GM18505 (cell line): ENCODE measurements at regions not wholly inside any gene's neighbourhood (a gene's known extent, or its start where the extent isn't known, plus 50 kb on each side); places are given as distances from the start of the nearest gene placed in this dataset.
"Not testable (repeated sequence)": the region's sequence is repeated elsewhere in the genome, so short reads cannot be mapped to it uniquely, and the experiment has no call there.

ENCODE experiments used
- ATAC-seq: cut with Tn5 transposase; IDR thresholded peaks from one replicate; pipeline ENCODE4 v1.9.1; 2021; ENCODE audit not compliant: unreplicated experiment
- POLR2A ChIP-seq: IDR thresholded peaks from 4 replicates; pipeline ENCODE4 v1.6.1; 2011; ENCODE audit warnings: borderline replicate concordance; ENCODE audit not compliant: insufficient read depth, insufficient read length; ENCODE audit errors: extremely low read depth

DNA sequence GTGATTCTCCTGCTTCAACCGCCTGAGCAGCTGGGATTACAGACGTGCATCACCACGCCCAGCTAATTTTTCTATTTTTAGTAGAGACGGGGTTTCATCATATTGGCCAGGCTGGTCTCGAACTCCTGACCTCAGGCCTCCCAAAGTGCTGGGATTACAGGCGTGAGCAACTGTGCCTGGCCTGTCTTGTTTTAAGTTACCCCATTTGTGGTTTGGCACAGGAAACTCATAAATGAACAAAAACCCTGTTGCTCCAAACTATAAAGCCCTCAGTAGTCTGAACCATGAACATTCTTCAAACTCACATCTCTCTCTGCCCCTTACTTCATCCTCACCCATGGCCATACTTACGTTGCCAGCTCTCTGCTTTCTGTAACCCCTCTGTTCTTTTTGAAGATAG, 61.7 kb downstream of the RHOU start:
- not testable (repeated sequence) for ATAC-seq

DNA sequence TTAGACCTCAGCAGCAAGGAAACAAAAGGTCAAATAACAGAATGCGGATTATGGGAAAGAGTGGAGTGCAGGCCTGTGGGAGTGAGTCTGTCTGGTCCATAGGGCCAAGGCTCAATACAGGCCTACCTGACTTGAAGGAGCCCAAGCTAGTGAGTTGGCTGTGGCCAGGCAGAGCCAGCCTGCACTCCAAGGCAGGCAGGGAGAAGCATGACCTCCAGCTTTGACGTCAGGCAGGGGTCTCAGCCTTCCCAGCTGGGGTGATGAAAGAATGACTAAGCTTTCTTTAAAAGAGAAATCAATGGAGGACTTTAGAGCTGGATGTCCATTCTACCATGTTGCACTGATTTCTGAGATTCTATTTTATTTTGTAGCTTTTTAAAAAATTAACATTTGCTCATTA, 62.8 kb downstream of the RHOU start:
- TF ChIP-seq POLR2A, result no peak

DNA sequence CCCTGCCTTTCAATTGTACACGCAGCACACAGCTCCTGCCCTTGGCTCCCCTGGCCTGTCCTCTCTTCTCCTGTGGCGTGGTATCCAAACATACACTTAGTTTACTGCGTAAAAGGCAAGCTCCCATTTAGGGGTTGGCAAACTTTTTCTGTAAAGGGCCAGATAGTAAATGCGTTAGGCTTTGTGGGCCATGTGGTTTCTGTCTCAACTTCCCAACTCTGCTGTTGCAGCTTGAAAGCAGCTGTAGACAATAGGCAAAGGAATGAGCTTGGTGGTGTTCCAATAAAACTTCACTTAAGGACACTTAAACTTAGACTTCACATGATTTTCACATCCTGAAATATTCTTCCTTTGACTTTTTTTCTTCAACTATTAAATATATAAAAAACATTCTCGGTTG, 63.3 kb downstream of the RHOU start:
- TF ChIP-seq POLR2A, result no peak
- no peak for ATAC-seq

More for the DNA sequence above, 62.8 kb downstream of the RHOU start:
- ATAC-seq, result no peak

DNA sequence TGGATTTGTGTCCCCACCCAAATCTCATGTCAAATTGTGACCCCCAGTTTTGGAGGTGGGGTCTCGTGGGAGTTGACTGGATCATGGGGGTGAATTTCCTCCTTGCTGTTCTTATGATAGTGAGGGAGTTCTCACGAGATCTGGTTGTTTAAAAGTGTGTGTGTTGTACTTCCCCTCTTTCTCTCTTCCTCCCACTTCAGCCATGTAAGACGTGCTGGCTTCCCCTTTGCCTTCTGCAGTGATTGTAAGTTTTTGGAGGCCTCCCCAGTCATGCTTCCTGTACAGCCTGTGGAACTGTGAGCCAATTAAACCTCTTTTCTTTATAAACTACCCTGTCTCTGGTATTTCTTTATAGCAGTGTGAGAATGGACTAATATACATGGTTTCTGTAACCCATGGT, 64.6 kb downstream of the RHOU start:
- TF ChIP-seq POLR2A, result no peak

DNA sequence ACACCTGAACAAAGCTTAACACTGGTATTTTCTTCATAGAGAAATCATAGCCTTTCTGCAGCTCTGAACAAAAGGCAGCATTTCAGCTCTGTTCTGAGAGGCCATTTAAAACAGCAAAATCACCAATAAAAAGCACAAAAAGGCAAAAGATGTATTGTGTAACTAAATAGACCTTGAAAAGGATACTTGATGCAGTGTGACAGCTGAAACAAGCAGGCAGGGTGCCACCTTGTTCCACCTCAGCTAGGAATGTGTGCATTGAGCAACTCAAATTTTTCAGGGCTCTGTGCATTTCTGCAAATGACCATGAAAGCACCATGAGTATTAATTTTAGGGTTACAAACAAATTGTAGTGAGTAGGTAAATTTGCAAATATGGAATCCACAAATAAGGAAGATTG, 65.8 kb downstream of the RHOU start:
- TF ChIP-seq POLR2A, result no peak
- no peak for ATAC-seq

More for the DNA sequence above, 64.6 kb downstream of the RHOU start:
- ATAC-seq, result no peak

DNA sequence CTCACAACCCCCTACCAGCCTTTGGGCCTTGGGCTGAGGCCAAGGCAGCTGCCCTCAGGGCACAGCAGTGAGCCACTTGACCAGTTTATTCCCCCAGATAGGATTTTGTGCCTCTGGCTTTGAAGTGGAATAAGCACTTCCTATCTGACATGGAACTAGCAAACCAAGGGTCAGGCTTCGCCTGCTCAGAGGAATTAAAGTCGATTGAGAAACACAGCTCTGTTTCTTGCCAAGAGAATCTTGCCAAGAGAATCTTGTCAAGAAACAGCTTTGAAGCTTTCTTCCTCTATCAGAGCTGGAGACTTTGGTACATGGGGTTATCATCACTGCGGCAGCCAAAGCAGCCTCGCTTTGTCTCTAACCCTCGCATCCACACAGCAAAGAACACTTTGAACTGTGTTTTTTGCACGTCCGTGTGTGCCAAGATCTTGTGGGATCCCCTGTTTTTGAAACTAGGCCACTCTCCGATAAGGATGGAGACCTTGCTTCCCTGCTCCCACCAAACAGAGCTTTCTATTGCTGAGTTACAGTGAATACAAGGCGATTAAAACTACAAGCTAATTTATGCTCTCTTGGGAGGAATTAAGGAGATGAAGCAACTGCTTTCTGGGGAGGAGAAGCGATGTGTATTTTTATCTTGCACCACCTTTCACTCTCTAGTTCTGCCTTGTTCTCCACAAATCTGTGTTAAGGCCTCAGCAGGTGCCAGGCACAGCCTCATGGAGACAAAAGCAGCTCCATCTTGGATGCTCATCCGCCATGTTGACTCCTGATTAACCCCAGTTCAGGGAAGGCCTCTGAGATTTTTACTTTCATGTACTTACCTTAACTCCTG, 67.3 kb downstream of the RHOU start:
- no peak for TF ChIP-seq POLR2A
- no peak for ATAC-seq

DNA sequence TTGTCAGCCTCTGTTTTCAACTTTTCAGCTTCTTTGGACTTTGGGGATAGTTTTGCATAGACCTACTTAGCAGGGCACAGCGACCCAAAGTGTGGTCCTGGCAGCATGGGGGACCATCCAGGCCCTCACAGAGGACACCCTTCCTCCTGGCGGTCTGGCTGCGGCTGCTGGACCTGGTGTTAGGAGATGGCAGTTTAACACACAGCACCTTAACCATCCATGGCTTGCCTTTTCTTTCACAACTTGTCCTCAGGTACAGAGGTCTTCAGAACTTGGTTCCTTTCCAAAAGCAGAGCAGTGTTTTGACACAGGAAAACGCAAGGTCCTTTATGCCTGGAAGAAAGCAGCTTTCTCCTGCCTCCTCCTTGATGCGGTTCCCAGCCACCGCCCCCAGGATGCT, 68.1 kb downstream of the RHOU start:
- no peak for TF ChIP-seq POLR2A
- no peak for ATAC-seq

DNA sequence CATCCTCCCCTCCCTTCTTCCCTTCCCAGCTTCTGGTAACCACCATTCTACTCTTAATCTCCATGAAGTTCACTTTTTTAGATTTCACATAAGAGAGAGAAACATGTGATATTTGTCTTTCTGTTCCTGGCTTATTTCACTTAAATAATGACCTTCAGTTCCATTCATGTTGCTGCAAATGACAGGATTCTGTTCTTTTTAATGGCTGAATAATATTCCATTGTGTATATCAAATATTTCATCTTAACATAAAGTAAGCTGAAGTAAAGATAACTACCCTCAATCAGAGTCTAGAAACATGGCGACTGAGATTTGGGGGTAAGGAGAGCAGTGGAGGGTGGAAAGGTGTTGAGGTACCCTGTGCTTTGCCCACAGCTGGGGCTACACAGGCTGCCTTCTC, 68.9 kb downstream of the RHOU start:
- ATAC-seq, result no peak
- no peak for TF ChIP-seq POLR2A

DNA sequence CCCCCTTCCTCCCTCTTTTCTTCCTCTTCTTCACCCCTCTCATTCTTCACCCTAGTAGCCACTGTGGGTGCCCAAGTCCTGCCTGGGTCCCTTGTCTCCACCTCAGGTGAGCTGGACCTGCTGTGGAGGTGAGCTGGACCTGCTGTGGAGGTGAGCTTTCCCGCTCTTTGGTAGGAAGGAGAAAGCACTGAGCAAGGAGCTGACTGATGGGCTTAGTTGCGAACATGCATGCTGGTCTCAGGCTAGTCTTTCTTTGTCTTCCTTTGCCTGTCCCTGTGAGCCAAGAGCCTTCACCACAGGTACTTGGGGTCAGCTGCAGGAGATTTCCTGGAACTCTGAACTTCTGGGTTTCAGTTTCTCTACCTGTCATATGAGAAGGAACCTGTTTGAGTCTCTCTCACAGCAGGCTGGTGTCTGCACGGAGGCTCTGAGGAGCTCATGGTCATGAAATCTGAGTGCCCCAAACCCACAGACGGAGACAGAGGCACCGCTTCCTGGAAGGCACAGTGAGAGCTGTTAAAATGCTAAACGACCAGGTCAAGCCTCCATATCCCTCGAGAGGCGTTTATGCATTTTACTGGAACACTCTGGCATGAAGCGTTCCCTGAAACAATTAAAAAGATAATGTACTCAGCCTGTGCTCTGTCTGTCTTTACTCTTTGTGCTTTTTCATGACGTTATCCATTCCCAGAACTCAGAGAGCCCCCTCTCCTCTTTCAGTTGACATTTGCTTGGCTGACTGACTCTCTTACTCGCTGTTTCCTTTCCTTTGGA, 69.5 kb downstream of the RHOU start:
- ATAC-seq, result no peak
- no peak for TF ChIP-seq POLR2A

DNA sequence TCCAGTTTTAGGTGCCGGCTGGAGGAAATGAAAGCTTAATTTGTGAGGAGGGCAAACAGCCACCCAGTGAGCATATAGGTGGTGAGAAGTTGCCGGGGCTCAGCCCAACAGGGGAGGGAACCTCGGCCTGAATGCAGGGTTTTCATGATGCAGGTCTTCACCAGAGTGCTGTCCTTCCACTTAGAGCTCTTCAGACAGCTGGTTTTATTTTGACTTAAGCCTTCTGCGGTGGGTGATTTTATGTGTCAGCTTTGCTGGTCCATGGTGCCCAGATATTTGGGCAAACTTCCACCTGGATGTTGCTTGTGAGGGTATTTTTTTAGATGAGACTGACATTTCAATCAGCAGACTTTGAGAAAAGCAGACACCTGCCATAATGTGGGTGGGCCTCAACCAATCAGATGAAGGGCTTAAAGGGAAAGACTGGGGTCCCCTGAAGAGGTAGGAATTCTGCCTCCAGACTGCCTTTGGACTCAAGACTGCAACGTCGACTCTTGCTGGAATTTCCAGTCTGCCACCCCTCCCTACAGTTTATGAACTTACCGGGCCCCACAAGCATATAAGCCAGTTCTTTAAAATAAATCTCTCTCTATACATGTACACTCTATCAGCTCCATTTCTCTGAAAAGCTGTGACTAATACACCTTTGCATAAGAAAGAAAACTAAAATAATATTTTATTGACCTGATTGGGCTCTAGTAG, 72.8 kb downstream of the RHOU start:
- TF ChIP-seq POLR2A, result no peak
- no peak for ATAC-seq

DNA sequence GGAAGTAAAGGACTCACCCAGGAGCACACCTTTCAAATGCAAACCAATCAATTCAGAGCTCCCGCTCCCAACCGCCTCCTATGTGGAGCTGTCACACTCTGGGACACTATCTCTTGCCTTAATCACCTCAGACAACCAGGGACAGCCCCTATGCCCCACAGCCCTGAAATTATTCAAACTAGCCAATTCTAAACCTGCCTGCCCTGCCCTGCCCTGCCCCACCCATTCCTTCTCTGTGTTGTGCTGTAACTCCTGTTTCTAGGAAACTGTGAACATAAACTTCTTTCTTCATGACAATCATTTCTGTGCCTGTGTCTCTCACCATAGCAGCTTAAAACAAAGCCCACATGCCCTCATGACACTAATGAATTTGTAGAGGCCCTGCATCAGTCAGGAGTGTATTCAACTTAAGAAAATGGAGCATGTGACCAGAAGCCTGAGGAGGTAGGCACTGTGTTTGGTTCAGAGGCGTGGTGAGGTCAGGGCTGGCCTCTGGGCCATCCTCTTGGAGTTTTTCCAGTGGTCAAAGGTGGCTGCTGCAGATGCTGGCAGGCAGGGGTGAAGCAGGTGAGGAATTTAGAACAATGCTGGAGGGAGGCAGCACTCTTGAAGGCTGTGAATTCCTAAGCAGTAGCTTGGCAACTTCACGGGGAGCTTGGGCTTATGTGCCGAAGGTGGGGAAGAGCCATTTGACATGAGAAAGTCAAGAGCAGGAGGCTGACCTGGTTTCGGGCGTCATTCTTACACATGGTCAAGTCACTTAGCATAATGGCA, 74.5 kb downstream of the RHOU start:
- TF ChIP-seq POLR2A, result no peak

DNA sequence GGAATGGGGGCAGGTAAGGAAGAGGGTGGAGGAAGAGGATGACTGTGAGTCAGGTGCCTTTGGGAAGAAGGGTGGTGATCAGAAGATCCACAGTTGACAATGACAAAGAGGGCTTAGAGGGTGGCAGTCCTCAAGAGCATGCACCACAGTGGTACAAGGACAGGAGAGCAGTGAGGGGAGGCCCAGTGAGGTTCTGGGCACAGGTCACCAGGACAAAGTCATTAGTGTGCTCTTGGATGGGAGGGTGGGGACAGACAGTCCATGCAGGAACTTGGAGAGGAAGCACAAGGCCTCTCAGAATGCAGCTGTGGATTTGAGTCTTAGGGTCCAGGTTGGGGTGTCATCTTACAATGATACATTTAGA, 75.1 kb downstream of the RHOU start:
- ATAC-seq, result no peak
- TF ChIP-seq POLR2A, result no peak

More for the DNA sequence above, 74.5 kb downstream of the RHOU start:
- no peak for ATAC-seq

DNA sequence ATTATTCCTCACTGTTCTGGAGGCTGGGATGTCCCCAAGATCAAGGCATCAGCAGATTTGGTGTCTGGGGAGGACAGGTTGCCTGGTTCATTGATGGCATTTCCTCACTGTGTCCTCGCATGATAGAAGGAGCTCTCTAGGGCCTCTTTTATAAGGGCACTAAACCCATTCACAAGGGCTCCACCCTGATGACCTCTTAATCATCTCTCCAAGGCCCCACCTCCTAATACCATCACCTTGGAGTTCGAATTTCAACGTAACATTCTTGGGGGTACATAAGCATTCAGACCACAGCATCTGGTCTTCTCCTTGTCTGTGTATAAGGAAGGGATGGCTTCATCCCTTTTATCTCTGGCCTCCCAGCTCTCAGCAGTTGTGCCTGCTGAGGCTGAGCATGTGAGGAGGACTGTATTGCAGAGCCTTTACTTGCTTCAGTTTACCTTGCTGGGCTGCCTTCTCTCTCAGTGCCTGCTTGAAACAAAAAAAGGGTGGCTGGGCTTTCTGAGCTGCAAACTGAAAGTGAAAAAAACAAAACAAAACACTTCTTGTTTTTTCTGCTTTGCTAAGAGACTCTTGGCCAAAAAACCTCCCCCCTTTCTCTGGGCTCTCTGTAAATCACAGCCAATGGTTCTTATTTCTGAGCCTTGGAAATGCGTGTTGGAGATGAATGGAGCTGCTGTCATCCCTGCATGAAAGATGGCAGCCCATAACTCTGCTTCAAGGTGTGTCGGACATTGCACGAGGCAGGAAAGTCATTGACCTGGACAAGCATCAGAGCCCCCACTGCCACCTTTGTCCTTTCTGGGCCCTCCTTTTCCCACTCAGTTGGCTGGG, 75.8 kb downstream of the RHOU start:
- TF ChIP-seq POLR2A, result no peak
- no peak for ATAC-seq

DNA sequence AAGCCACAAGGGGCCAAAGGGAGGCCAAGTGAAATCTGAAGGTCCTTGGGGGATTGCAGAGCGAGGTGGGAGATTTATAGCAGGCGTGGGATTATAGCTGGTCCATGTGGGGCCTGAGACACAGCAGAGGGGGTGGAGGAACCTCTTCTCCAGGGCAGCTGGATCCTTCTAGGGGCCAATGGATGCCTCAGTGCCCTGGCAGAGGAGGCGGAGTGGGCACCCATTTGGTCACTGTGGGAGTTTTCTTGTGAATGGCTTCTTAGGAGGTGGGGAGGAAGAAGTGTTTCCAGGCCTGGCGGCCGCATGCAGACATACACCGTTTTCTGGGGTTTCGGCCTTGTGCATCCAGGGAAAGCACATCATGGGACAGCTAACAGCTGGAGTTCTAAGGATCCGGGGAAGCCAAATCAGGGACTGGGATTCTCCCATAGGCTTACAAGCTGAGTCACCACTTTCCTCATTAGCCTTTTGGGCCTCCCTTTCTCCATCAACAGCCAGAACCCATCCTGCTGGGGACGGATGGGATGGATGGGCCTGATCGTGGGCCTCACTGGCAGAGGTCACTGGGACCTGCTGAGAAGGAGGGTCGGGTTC, 76.5 kb downstream of the RHOU start:
- ATAC-seq, result no peak
- TF ChIP-seq POLR2A, result no peak
